H1 (cell line): ENCODE measurements at regions not wholly inside any gene's neighbourhood (a gene's known extent, or its start where the extent isn't known, plus 50 kb on each side); places are given as distances from the start of the nearest gene placed in this dataset.

Experiments
- CTCF ChIA-PET: fragments of 300-600 bp; sonication (Branson Sonifier 250); formaldehyde crosslinking; loops from one replicate; lab custom pipeline; 2021; ENCODE audit not compliant: partially characterized antibody; lab: Charles Lee
- POLR2A ChIA-PET: fragments of 300-600 bp; sonication (Branson Sonifier 250); formaldehyde crosslinking; loops from one replicate; lab custom pipeline; 2021; ENCODE audit warnings: inconsistent platforms; ENCODE audit not compliant: partially characterized antibody; lab: Charles Lee
- DNase-seq, 2 experiments: peaks; one replicate each; pipeline versions ENCODE4 v3.0.0 to v3.0.0-alpha.2; 2010 to 2022; ENCODE audit warnings: low spot score in 2 of 2, low read depth in 1 of 2, mixed read lengths in 1 of 2
- FAIRE-seq: peaks from 2 replicates; lab custom pipeline; 2011; peaks lifted over from hg19 to GRCh38; lab: Jason Lieb, UNC
- H2AFZ ChIP-seq: 2 replicates; pipeline ENCODE4 v1.8.1; 2012; ENCODE audit warnings: low read length, inconsistent platforms
- H2AK5ac ChIP-seq: 2 replicates; pipeline ENCODE4 v1.6.1; 2013; ENCODE audit warnings: low read depth, low read length
- H2BK120ac ChIP-seq: replicated peaks from 2 replicates; pipeline ENCODE3; 2013; ENCODE audit warnings: low read depth, low read length, inconsistent platforms
- H2BK12ac ChIP-seq: 2 replicates; pipeline ENCODE4 v1.6.1; 2013; ENCODE audit warnings: low read depth, low read length
- H2BK15ac ChIP-seq: 2 replicates; pipeline ENCODE4 v1.6.1; 2013; ENCODE audit warnings: low read length
- H2BK20ac ChIP-seq: 2 replicates; pipeline ENCODE4 v1.6.1; 2013; ENCODE audit warnings: low read length
- H2BK5ac ChIP-seq: 2 replicates; pipeline ENCODE4 v1.6.1; 2013; ENCODE audit warnings: low read depth, low read length
- H3K14ac ChIP-seq: 2 replicates; pipeline ENCODE4 v1.6.1; 2013; ENCODE audit warnings: inconsistent platforms; ENCODE audit not compliant: insufficient read length
- H3K18ac ChIP-seq: 2 replicates; pipeline ENCODE4 v1.6.1; 2013; ENCODE audit warnings: low read length; ENCODE audit errors: extremely low read depth
- H3K23ac ChIP-seq: 2 replicates; pipeline ENCODE4 v1.6.1; 2013; ENCODE audit warnings: inconsistent platforms; ENCODE audit not compliant: insufficient read length
- H3K23me2 ChIP-seq: 2 replicates; pipeline ENCODE4 v1.6.1; 2013; ENCODE audit warnings: low read depth, low read length
- H3K27ac ChIP-seq: 2 replicates; pipeline ENCODE4 v1.6.1; 2011; ENCODE audit warnings: low read depth, low read length, inconsistent platforms
- H3K27me3 ChIP-seq, 4 experiments: replicated peaks in 1 of 4; 1 replicate in 1 of 4; 2 replicates in 3 of 4; pipeline versions ENCODE4 v1.6.1 to v1.8.1; 2011 to 2013; ENCODE audit warnings: low read length in 3 of 4, mild to moderate bottlenecking in 3 of 4, inconsistent platforms in 2 of 4, mixed read lengths in 2 of 4, moderate library complexity in 1 of 4; ENCODE audit not compliant: control insufficient read depth in 3 of 4, insufficient read depth in 3 of 4; ENCODE audit errors: extremely low read depth in 1 of 4
- H3K36me3 ChIP-seq, 4 experiments: 2 replicates each; pipeline versions ENCODE4 v1.6.1 to v1.8.1; 2011 to 2013; ENCODE audit warnings: mild to moderate bottlenecking in 4 of 4, low read length in 3 of 4, moderate library complexity in 2 of 4, control low read depth in 1 of 4, inconsistent platforms in 1 of 4; ENCODE audit not compliant: insufficient read depth in 4 of 4, control insufficient read depth in 2 of 4
- H3K4ac ChIP-seq: replicated peaks from 2 replicates; pipeline ENCODE3; 2013; ENCODE audit warnings: low read length, low read depth, mixed read lengths, inconsistent platforms; ENCODE audit not compliant: insufficient read length
- H3K4me1 ChIP-seq, 4 experiments: replicated peaks in 1 of 4; 1 replicate in 1 of 4; 2 replicates in 3 of 4; pipeline versions ENCODE4 v1.6.1 to v1.8.1; 2011 to 2013; ENCODE audit warnings: low read length in 3 of 4, inconsistent platforms in 2 of 4, mixed read lengths in 1 of 4; ENCODE audit not compliant: insufficient read depth in 4 of 4, control insufficient read depth in 3 of 4
- H3K4me2 ChIP-seq, 2 experiments: 2 replicates each; pipeline versions ENCODE4 v1.6.1 to v1.8.1; 2011 to 2013; ENCODE audit warnings: low read depth in 2 of 2, low read length in 2 of 2, control low read depth in 1 of 2, inconsistent platforms in 1 of 2, mild to moderate bottlenecking in 1 of 2; ENCODE audit not compliant: insufficient read depth in 1 of 2
- H3K4me3 ChIP-seq, 4 experiments: fragments of 200-600, 300-600 bp in 1 of 4; sonication (generic), shearing (Covaris generic), sonication (Bioruptor Twin) in 1 of 4; 2 replicates each; pipeline versions ENCODE4 v1.5.1 to v1.8.1; 2011 to 2016; ENCODE audit warnings: low read length in 4 of 4, low read depth in 3 of 4, control low read depth in 2 of 4, inconsistent platforms in 2 of 4, mild to moderate bottlenecking in 2 of 4, mixed read lengths in 1 of 4, moderate library complexity in 1 of 4; ENCODE audit not compliant: insufficient read depth in 2 of 4; ENCODE audit errors: extremely low read depth in 1 of 4
- H3K56ac ChIP-seq: replicated peaks from 2 replicates; pipeline ENCODE3; 2013; ENCODE audit warnings: low read depth, mild to moderate bottlenecking, mixed read lengths, low read length, inconsistent platforms; ENCODE audit not compliant: insufficient read length
- H3K79me1 ChIP-seq: 2 replicates; pipeline ENCODE4 v1.6.1; 2013; ENCODE audit warnings: low read depth, low read length, control low read depth
- H3K79me2 ChIP-seq, 2 experiments: 2 replicates each; pipeline versions ENCODE4 v1.6.1 to v1.8.1; 2012 to 2013; ENCODE audit warnings: low read length in 2 of 2, mild to moderate bottlenecking in 2 of 2, inconsistent platforms in 1 of 2; ENCODE audit not compliant: insufficient read depth in 2 of 2, control insufficient read depth in 1 of 2
- H3K9ac ChIP-seq, 4 experiments: replicated peaks in 1 of 4; 1 replicate in 1 of 4; 2 replicates in 3 of 4; pipeline versions ENCODE4 v1.6.1 to v1.8.1; 2011 to 2013; ENCODE audit warnings: low read depth in 3 of 4, low read length in 3 of 4, control low read depth in 2 of 4, mild to moderate bottlenecking in 2 of 4, moderate library complexity in 2 of 4, inconsistent platforms in 1 of 4; ENCODE audit errors: extremely low read depth in 1 of 4
- H3K9me3 ChIP-seq, 2 experiments: 2 replicates each; pipeline versions ENCODE4 v1.6.1 to v1.8.1; 2012 to 2013; ENCODE audit warnings: mild to moderate bottlenecking in 2 of 2, moderate library complexity in 2 of 2, control low read depth in 1 of 2, inconsistent platforms in 1 of 2, low read depth in 1 of 2, low read length in 1 of 2, mixed read lengths in 1 of 2; ENCODE audit not compliant: insufficient read depth in 2 of 2
- H4K20me1 ChIP-seq, 2 experiments: replicated peaks in 1 of 2; 2 replicates each; pipeline versions ENCODE3 to v1.8.1; 2011 to 2013; ENCODE audit warnings: inconsistent platforms in 2 of 2, low read length in 2 of 2, mild to moderate bottlenecking in 1 of 2; ENCODE audit not compliant: insufficient read depth in 2 of 2, control insufficient read depth in 1 of 2
- H4K5ac ChIP-seq: 2 replicates; pipeline ENCODE4 v1.6.1; 2013; ENCODE audit warnings: low read length, low read depth, mixed read lengths, inconsistent platforms; ENCODE audit not compliant: insufficient read length
- H4K8ac ChIP-seq: 2 replicates; pipeline ENCODE4 v1.8.0; 2013; ENCODE audit warnings: mild to moderate bottlenecking, moderate library complexity, low read length, inconsistent platforms; ENCODE audit not compliant: insufficient read depth; ENCODE audit errors: extremely low read depth
- H4K91ac ChIP-seq: replicated peaks from 2 replicates; pipeline ENCODE3; 2013; ENCODE audit warnings: low read length, mixed read lengths, inconsistent platforms; ENCODE audit not compliant: insufficient read length
- BCL11A ChIP-seq, 2 experiments: IDR thresholded peaks; one replicate each; pipeline ENCODE4 v1.6.1; 2011; ENCODE audit warnings: low read depth in 2 of 2, low read length in 2 of 2, mild to moderate bottlenecking in 2 of 2
- CBX8 ChIP-seq: fragments of 300-800, 300-1000 bp; sonication (generic); IDR thresholded peaks from 2 replicates; pipeline ENCODE4 v1.7.1; 2016; ENCODE audit warnings: low read depth, low read length, borderline replicate concordance
- HDAC2 ChIP-seq, 2 experiments: fragments of 300-600 bp in 1 of 2; sonication (generic) in 1 of 2; IDR thresholded peaks; 2 replicates each; pipeline ENCODE4 v1.6.1; 2011 to 2012; ENCODE audit warnings: low read depth in 2 of 2, low read length in 2 of 2, mild to moderate bottlenecking in 2 of 2, moderate library complexity in 2 of 2, borderline replicate concordance in 1 of 2, inconsistent platforms in 1 of 2
- HDAC6 ChIP-seq: IDR thresholded peaks from one replicate; pipeline ENCODE4 v1.7.1; 2012; ENCODE audit warnings: low read depth, mild to moderate bottlenecking, inconsistent platforms, low read length, moderate library complexity
- JUND ChIP-seq: IDR thresholded peaks from 2 replicates; pipeline ENCODE4 v1.6.1; 2011; ENCODE audit warnings: mild to moderate bottlenecking, improper control_type of control experiment, low read length
- KDM4A ChIP-seq: IDR thresholded peaks from one replicate; pipeline ENCODE4 v1.7.1; 2012; ENCODE audit warnings: low read depth, mild to moderate bottlenecking, moderate library complexity, low read length, inconsistent platforms; ENCODE audit not compliant: severe bottlenecking
- RXRA ChIP-seq: IDR thresholded peaks from 2 replicates; pipeline ENCODE4 v1.6.1; 2011; ENCODE audit warnings: low read depth, mild to moderate bottlenecking, low read length, moderate library complexity; ENCODE audit not compliant: insufficient read depth
- SAP30 ChIP-seq: fragments of 300-600 bp; sonication (generic); IDR thresholded peaks from 2 replicates; pipeline ENCODE4 v1.7.1; 2012; ENCODE audit warnings: low read length, moderate library complexity, mild to moderate bottlenecking, inconsistent platforms; ENCODE audit not compliant: insufficient read depth, insufficient replicate concordance
- SIN3A ChIP-seq, 2 experiments: IDR thresholded peaks in 1 of 2; conservative IDR thresholded peaks in 1 of 2; 2 replicates each; pipeline ENCODE4 v1.6.1; 2011 to 2012; ENCODE audit warnings: low read length in 2 of 2, improper control_type of control experiment in 1 of 2, low read depth in 1 of 2, mild to moderate bottlenecking in 1 of 2
- SUZ12 ChIP-seq: fragments of 200-600 bp; sonication (generic); IDR thresholded peaks from 2 replicates; pipeline ENCODE4 v1.6.1; 2012; ENCODE audit warnings: mild to moderate bottlenecking, inconsistent platforms, low read length, moderate library complexity, mixed read lengths
- TCF12 ChIP-seq: IDR thresholded peaks from 2 replicates; pipeline ENCODE4 v1.6.1; 2011; ENCODE audit warnings: low read depth, mild to moderate bottlenecking, low read length
- TEAD4 ChIP-seq: IDR thresholded peaks from 2 replicates; pipeline ENCODE4 v1.6.1; 2012; ENCODE audit warnings: low read depth, low read length, inconsistent platforms, mixed read lengths
- WGBS, 2 experiments: shearing (Covaris generic) in 1 of 2; methylation state at CpG; one replicate each; pipeline versions ENCODE4 v1.1.6 to v1.1.7; 2013 to 2015; ENCODE audit warnings: low lambda C conversion rate in 2 of 2, mixed read lengths in 2 of 2, inconsistent platforms in 1 of 2, low coverage in 1 of 2, missing lambda C conversion rate in 1 of 2; ENCODE audit not compliant: insufficient replicate concordance in 2 of 2, insufficient coverage in 1 of 2, insufficient read length in 1 of 2; ENCODE audit errors: extremely low coverage in 1 of 2, missing lambda C conversion rate in 1 of 2; 5-methylcytosine and 5-hydroxymethylcytosine counted together
- TF ChIP-seq, protein P1 (sequence below): IDR thresholded peaks from 2 replicates; pipeline ENCODE4 v1.6.1; 2012; ENCODE audit warnings: inconsistent platforms

DNA sequence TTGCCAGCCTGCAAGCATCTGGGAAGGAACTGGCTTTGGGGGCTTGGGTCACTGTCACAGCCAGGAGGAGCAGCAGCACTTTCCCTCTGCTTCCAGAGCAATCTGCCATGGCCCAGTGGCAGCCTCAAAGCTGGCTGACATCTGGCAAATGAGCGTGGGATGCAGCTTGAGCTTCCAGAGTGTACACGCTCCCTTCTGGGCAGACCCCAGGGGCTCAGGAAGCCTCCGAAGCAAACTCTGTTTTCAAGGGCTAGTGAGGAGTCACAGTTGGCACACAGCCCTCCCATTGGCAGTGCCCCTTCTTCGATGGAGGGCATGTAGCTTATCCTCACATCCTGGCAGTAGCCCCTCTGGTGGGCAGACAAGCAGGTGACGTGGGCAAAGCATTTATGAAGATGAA, 249.6 kb downstream of the ENGASE start:
- Histone ChIP-seq H2BK12ac (no peak overlapping the region), H4K5ac (no peak overlapping the region), H4K20me1 (peaks cover 0 to 1% of the 10 kb centered on the region in 2 experiments), H3K4me1 (no peaks in the 10 kb centered on the region), H3K4me2 (no peak overlapping the region), H3K27ac (no peak overlapping the region), H2BK15ac (no peak overlapping the region), H3K9me3 (no peaks in the 10 kb centered on the region), H2BK20ac (no peak overlapping the region), H3K23ac (no peak overlapping the region), H4K91ac (no peak overlapping the region), H3K4ac (no peak overlapping the region), H3K79me1 (no peaks in the 10 kb centered on the region), H3K79me2 (no peaks in the 10 kb centered on the region), H2AFZ (no peak overlapping the region), H2BK120ac (no peak overlapping the region), H2AK5ac (no peak overlapping the region), H3K4me3 (no peak overlapping the region), H3K27me3 (peaks cover 0 to 2% (median under 1%) of the 10 kb centered on the region in 4 experiments; a peak in 1 of 7 replicates), H3K9ac (no peak overlapping the region), H3K23me2 (no peaks in the 10 kb centered on the region), H3K14ac (no peak overlapping the region), H3K56ac (no peak overlapping the region), H4K8ac (no peak overlapping the region; the same call in 1 of the 2 replicates), H2BK5ac (no peak overlapping the region), H3K36me3 (no peaks in the 10 kb centered on the region), H3K18ac (no peak overlapping the region)
- ChIA-PET POLR2A (interaction anchor here (0.6 kb wide), 1 partner anchor 454 kb away, joined by 3 read pairs; no protein-coding TSS in a partner anchor), CTCF (interaction anchor here (0.6 to 3.0 kb wide), 9 partner anchors 10 to 215 kb away, joined by 3 to 12 read pairs (median 4); no protein-coding TSS in a partner anchor)
- DNase-seq: no peak
- FAIRE-seq: no peak
- 82% methylated on average over 5 of the region's 5 CpGs; no CpG with 5 or more reads in 1 of the 2 experiments for WGBS, 2 experiments
- TF ChIP-seq JUND: no peak
- TF ChIP-seq TCF12: no peak
- TF ChIP-seq SAP30: no peak
- no peak for TF ChIP-seq RXRA
- TF ChIP-seq SUZ12: no peak
- no peak for TF ChIP-seq CBX8
- no peak for TF ChIP-seq KDM4A
- TF ChIP-seq, protein P1, sequence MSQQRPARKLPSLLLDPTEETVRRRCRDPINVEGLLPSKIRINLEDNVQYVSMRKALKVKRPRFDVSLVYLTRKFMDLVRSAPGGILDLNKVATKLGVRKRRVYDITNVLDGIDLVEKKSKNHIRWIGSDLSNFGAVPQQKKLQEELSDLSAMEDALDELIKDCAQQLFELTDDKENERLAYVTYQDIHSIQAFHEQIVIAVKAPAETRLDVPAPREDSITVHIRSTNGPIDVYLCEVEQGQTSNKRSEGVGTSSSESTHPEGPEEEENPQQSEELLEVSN: no peak
- no peak for TF ChIP-seq HDAC6
- TF ChIP-seq SIN3A (conservative IDR thresholded peaks at IDR 0.05 in 1 of 2, IDR thresholded peaks at IDR 0.05 in 1 of 2; ENCODE audit: low read depth in 1 of 2, low read length in 2 of 2): no peak
- TF ChIP-seq HDAC2 (IDR thresholded peaks at IDR 0.05; ENCODE audit: borderline replicate concordance in 1 of 2, low read depth in 2 of 2, low read length in 2 of 2): no peak
- TF ChIP-seq TEAD4: no peak
- no peak for TF ChIP-seq BCL11A (IDR thresholded peaks at IDR 0.05; ENCODE audit: low read depth in 2 of 2, low read length in 2 of 2)
